ACHN (cell line): ENCODE measurements at regions not wholly inside any gene's neighbourhood (a gene's known extent, or its start where the extent isn't known, plus 50 kb on each side); places are given as distances from the start of the nearest gene placed in this dataset.

Experiments used
- DNase-seq: peaks from one replicate; pipeline ENCODE4 v3.0.0-alpha.2; 2015
- in situ Hi-C: cut with HindIII; loops from 2 replicates; pipeline ENCODE4 v1.10.0; 2017; ENCODE audit warnings: low sequenced_read_pairs, low pct_ligation_motif_present, low pct_unique_long_range_greater_than_20kb

DNA sequence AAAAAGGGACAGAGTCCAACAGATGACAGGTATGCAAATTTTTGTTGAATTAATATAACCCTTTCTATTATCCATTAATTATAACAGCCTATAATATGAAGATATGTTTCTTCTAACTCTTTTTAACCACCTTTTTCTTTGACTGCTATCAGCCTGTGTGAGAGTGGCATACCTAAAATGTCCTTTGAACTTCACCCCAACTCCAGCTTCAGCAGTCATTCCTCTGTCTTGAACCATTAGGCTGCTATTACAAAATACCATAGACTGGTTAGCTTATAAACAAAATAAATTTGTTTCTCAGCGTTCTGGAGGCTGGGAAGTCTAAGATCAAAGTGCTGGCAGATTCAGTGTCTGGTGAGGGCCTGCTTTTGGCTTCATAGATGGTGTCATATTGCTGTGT, 564.6 kb upstream of the FAT3 start:
- in situ Hi-C loops, result no loop called here
- no peak for DNase-seq

DNA sequence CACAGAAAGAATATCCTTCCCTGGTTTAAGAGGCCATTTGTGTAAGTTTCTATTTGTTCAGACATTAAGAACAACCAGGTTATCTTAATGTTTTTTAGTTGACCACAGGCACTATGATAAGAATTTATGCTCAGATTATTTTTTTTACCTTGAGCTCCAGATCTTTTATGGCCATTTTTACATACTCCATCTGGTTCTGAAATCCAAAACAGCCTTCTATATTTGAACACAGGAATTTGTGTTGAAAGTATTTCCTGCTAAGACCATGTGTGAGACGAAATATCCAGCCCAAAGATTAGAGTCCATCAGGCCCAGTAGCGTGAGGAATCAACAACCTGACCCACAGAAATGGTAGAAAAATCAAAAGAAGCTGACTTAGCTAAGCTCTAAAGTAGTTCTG, 569.9 kb upstream of the FAT3 start:
- in situ Hi-C loops, result no loop called here
- DNase-seq, result no peak

DNA sequence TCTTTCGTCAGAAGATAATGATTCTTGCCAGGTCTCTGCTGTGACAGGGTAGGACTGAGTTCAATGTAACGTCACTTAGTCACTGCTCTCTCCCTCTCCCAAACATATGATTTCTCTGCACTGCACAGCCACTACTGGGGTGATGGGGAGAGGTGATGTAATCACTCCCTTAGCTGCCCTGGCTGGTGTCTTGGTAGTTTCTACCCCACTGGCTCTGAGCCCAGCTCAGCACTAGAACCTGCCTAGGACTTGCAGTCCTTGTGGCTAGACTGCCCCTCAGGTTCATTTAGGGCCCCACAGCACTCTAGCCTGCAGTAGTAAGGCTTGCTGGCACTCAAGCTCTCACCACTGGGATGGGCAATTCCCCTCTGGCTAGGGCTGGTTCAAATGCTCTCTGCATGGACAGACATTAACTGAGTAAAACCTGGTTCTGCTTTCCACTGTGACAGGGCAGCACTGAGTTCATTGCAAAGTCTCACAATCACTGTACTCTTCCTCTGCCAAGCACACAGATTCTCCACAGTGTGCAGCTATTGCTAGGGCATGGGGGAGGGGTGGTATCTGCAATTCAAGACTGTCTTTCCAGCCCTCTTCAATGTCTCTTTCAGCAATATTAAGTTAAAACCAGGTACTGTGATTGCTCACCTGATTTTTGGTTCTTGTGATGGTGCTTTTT, 571.4 kb upstream of the FAT3 start:
- in situ Hi-C loops, result no loop called here
- DNase-seq, result no peak

DNA sequence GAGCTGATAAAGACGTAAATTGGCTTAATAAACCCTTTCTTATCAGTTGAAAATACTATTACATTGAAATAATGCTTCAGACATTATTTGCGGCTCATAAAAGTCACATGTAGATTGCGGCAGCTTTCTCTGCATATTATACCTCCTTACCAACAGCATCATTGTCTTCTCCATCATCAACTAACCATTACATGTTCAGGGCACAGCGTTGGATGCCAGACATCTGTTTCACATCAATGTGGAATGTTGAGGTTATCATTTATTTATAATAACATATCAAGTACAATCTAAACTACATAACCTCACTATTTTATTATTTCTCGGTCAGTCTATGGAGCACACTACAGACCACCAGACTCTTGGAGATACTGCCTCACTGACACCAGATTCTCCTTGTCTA, 573.8 kb upstream of the FAT3 start:
- no peak for DNase-seq
- in situ Hi-C loops, result no loop called here

DNA sequence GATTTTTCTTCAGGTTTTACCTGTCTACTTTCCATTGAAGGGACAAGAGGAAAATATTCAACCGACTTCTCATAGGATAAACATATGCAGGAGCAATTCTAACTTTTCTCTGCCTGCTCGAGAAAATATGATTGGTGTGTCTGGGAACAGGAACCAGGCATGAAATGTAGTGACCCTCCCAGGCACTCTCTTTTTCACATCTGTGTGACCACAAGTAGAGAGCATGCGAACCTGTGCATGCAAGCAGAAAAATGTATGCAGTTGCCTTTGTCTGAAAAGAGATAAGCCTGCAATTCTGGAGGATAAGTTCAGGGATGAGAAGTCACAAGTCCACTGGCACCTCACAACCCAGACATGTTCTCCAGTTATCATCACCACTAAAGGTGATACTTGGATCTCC, 583.5 kb upstream of the FAT3 start:
- in situ Hi-C loops, result no loop called here

DNA sequence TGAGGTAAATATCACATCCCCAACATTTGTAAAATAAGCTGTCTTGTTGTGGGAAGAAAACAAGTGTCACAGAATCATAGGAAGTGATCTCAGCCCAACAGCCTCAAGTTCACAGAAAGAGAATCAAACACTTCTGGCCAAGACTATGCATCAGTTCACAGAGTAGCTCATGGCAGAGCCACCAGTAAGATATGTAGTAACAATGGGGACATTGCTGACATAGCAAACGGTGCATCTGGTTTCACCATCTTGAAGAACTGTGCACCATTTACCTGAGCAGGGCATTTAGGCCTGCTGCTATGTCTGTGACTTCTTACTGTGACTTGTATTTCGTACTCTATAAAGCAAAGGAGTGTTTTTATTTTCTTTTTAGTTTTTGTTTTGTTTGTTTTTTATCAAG, 585.3 kb upstream of the FAT3 start:
- in situ Hi-C loops, result no loop called here
- no peak for DNase-seq

More for the DNA sequence above, 583.5 kb upstream of the FAT3 start:
- DNase-seq, result no peak

DNA sequence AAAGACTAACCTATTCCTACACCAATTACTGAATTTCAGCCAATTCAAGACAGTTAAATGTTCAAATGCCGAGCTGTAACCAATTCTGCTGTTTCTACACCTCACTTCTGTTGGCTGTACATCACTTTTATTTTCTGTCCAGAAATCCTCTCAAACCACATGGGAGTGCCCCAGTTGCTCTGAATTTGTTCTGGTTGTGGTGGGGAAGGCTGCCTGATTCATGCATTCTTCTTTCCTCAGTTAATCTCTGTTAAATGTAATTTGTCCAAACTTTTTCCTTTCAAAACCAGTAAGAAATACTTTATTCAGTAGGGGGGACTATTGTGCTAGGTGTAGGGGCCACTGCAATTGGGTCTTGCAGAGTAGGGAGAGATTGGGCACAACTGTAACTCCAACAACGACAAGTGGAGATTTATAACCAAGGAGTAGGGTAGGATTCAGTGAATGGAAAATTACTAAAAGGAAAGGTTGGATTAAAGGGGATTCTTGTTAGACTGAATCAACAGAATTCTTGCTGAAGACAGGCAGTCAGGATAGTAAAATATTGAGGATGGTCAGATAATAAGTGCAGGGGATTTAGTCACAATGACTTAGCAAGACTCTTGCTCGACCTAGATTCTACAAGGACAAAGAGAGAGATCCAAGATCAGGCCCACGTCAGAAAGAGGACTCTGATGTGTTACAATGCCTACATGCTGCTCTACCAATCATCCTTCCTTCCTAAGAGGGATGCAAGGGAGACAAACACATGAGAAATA, 593.5 kb upstream of the FAT3 start:
- no peak for DNase-seq
- in situ Hi-C loops, result no loop called here

DNA sequence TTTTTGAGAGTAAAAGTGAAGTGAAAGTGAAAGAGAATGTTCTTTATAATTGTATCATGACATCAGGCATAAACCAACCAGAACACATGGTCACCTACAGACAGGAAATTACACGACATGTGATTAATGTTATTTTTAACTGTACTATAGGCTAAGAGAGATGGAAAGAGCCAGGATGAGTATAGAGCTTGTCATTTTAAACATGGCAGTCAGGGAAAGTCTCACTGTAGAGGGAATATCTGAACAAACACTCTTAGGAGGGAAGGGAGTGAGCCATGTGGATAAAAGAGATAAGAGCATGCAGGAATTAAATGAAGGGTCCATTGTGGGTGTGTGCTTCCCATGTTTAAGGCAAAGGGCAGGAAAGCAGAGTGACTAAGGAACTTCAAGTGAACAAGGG, 599.1 kb upstream of the FAT3 start:
- in situ Hi-C loops, result no loop called here
- DNase-seq, result no peak

DNA sequence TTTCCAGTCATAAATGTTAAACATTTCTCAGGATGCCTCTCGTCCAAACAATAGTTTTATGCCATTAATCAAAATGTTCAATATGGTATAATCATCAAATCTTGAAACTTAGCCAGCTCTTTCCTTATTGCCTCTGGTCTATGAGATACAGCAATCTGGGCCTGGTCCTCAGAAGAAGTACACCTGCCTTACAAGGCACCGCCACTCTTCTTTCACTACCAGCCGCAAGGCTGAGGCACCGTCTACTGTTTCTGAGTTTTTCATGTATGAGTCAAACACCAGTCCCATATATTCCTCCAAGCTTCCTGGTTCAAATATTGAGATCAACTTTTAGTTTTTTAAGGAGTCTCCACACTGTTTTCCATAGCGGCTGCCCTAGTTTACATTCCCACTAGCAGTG, 600.6 kb upstream of the FAT3 start:
- no peak for DNase-seq
- in situ Hi-C loops, result no loop called here

DNA sequence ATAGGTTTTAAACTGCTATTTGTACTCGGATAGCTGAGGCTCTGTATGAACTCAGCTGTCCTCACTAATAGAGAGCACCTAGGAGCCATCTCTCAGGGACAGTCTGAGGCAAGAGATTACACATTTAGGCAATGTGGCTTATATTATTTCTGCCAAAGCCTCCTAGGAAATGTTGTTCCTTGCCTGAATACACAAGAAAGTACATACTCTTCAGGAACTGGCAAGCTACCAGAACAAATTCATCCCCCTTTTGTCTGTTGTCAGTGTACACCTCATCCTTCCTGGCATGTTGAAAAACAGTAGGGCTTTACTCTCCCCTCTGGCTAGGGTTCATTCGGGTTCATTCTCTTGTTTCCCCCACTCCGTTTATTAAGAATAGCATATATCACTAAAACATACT, 615.9 kb upstream of the FAT3 start:
- no peak for DNase-seq
- in situ Hi-C loops, result no loop called here

DNA sequence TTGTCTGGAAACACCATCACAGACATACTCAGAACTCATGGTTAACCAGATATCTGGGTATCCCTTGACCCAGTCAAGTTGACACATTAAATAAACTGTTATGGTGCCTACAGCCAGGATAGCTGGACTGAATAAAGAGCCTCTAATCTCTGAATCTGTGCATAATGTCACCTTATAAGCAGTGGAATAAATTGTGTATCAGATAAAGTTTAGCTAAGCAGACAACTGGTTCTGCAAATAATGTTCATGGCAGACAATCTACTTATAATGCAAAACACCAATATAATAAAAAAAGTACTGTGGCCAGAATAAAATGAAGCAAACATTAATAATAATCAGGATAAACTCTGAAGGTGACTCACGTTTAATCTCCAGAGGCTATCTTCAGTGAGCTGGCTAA, 628.5 kb upstream of the FAT3 start:
- in situ Hi-C loops, result no loop called here

DNA sequence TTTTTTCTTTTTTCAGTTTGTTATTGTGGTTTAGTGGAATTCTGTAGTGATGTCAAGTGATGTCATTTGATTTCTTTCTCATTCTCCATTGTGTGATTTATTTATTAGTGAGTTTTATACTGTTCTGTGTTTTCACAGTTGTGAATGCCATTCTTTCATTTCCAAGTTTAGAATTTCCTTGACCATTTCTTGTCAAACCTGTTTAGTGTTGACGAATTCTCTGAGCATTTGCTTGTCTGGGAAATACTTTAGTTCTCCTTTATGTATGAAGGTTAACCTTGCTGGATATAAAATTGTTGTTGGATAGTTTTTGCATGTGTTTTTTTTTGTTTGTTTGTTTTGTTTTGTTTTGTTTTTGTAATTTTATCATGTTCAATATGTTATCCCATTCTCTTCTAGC, 633.6 kb upstream of the FAT3 start:
- in situ Hi-C loops, result no loop called here
- no peak for DNase-seq

More for the DNA sequence above, 628.5 kb upstream of the FAT3 start:
- DNase-seq, result no peak

DNA sequence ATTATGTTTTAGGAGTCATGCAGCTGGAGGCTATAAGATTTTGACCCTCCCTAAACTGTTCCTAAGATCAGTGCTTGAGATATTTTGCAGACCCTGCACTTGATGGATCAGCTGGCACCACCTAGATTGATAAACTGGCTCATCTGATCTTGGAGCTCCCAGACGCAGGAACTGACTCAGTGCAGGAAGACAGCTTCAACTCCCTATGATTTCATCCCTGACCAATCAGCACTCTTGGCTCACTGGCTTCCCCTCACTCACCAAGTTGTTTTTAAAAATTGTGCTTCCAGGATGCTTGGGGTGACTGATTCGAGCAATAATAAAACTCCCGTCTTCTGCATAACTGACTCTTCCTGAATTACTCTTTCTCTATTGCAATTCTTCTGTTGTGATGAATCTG, 637.5 kb upstream of the FAT3 start:
- in situ Hi-C loops, result no loop called here
- no peak for DNase-seq

DNA sequence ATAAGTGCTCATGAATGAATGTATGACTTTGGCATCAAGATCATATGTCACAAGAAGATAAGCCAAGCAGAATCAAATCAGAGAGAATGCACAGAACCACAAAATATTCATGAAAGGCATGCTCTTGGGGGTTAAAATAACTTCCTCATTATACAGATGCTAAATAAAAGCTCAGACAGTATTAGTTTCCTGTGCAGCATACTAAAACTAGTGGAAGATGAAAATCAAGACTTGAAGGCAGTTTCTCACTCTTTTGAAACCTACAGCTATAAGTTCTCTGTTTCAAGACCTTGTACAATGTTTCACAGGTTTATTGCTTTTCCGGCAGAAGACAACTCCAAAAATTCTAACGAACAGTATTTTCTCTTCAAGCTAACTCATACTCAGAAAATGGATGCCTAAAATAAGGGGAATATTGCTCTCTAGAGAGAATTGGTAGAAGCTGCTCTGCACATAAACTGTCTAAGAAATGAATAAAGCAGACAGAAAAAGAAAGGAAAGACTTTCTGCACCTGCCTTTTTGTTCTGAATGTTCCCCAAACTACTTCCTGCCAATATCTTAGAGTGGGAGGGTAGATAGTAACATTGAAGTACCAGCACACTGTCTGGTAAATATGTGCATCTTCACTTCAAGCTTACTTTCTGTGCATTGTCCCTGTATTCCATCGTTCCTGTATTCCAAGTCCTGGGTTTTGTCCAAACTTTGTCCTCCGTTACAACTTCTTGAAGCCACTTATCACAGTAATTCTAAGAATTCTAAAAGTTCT, 639.4 kb upstream of the FAT3 start:
- in situ Hi-C loops, result no loop called here
- no peak for DNase-seq

DNA sequence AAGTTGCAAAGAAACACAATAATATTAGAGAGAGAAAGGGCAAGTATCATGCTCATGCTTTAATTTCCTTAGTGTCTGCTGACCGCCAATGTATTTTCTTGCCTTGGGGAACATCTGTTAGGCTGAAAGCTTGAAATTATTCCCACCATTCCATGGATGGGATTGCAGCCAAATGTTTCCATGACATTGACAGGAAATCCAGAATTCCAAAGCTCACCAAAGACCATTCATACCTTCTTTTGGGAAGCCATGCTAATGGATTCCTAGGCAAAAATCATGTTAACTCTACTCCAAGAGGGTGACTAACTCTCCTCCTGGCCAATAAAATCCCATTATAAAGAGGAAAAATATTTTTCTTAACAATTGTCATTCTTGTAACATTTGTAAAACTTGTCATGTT, 661.4 kb upstream of the FAT3 start:
- in situ Hi-C loops, result no loop called here

DNA sequence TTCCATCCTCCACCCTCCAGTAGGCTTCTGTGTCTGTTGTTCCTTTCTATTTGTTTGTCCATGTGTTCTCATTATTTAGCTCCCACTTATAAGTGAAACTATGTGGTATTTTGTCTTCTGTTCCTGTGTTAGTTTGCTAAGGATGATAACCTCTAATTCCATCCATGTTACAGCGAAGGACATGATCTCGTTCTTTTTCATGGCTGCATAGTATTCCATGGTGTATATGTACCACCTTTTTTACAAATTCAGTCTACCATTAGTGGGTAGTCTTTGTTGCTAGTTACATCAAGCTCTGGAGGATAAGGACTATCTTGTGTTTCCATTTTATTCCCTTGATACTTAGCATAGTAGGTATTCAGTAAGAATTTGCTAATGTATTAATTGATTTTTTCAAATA, 664.2 kb upstream of the FAT3 start:
- in situ Hi-C loops, result no loop called here

More for the DNA sequence above, 661.4 kb upstream of the FAT3 start:
- no peak for DNase-seq

DNA sequence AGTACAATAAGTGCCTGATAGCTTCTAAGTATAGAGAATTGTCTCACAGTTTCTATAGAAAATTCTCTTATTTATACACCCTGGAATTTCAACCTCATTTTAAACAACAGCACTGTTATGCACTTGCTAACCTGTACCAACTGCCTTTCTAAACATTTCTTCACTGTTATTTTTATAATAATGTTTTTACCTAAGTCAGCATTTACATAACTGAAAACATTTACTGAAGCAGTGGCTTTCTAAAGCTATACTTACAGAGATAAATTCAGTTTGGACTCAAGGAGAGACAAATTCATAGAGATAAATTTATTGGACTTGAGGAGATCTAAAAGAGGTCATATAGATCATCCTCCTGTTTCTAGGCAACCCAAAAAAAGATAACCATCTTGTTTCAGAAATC, 686.6 kb upstream of the FAT3 start:
- DNase-seq, result no peak
- in situ Hi-C loops, result no loop called here

More for the DNA sequence above, 664.2 kb upstream of the FAT3 start:
- DNase-seq, result no peak

DNA sequence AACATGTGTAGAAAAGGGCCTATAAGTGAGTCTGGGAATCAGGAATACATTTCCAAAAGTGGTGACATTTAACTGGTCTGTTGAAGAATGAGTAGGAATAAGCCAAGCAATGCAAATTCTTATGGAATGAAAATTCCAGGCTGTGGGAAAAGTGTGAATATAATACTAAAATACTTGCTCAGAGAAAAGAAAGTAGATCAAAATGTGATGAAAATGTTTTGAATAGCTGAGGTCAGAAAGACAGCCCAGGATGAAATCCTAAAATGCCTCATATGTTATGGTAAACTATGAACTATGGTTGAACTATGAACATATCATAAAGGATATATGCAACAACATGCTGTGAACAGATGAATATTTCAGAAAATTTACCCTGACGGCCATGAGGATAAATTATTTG, 688.3 kb upstream of the FAT3 start:
- in situ Hi-C loops, result no loop called here
- no peak for DNase-seq

DNA sequence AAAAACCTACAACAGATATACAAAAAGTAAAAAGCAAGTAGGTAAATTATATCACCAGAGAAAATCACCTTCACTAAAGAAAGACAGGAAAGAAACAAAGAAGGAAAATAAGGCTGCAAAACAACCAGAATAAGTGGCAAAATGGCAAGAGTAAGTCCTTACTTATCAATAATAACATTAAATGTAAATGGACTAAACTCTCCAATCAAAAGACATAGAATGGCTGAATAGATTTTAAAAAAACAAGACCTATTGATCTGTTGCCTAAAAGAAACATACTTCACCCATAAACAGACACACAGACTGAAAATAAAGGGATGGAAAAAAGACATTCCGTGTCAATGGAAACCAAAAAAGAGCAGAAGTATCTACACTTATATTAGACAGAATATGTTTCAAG, 695.7 kb upstream of the FAT3 start:
- DNase-seq, result no peak
- in situ Hi-C loops, result no loop called here
